Panc1 (cell line): ENCODE measurements at regions not wholly inside any gene's neighbourhood (a gene's known extent, or its start where the extent isn't known, plus 50 kb on each side); places are given as distances from the start of the nearest gene placed in this dataset.

Source experiments
- ATAC-seq: fragments of 200-7000 bp; cut with Tn5 transposase; 2 replicates; pipeline ENCODE4 v1.9.1; 2020; ENCODE audit warnings: mild to moderate bottlenecking, moderate library complexity
- BruUV-seq: library from RNA; stranded (reverse); fragments of 400-500 nt; replicated peaks from 2 replicates; lab custom pipeline; 2021; lab: Mats Ljungman, UMichigan
- CTCF ChIA-PET: fragments of 300-600 bp; sonication (Branson Sonifier 250); formaldehyde crosslinking; loops from one replicate; lab custom pipeline; 2022; ENCODE audit warnings: antibody characterized with exemption; lab: Charles Lee
- POLR2A ChIA-PET: fragments of 300-600 bp; sonication (Branson Sonifier 250); formaldehyde crosslinking; loops from one replicate; lab custom pipeline; 2022; ENCODE audit warnings: antibody characterized with exemption; lab: Charles Lee
- DNase-seq: peaks from one replicate; pipeline ENCODE4 v3.0.0-alpha.2; 2010; ENCODE audit warnings: low read depth, low spot score
- H3K27ac ChIP-seq: 2 replicates; pipeline ENCODE4 v1.5.1; 2011; ENCODE audit warnings: mild to moderate bottlenecking, low read length, inconsistent platforms
- H3K27me3 ChIP-seq: fragments of 200-500 bp; sonication (Bioruptor generic); 2 replicates; pipeline ENCODE4 v1.6.0; 2014; ENCODE audit warnings: low read length, inconsistent platforms; ENCODE audit not compliant: control insufficient read depth, insufficient read depth
- H3K36me3 ChIP-seq: fragments of 200-500 bp; sonication (Bioruptor generic); 2 replicates; pipeline ENCODE4 v1.5.1; 2014; ENCODE audit warnings: inconsistent platforms, mild to moderate bottlenecking, low read length, moderate library complexity; ENCODE audit not compliant: control insufficient read depth, insufficient read depth
- H3K4me1 ChIP-seq: 2 replicates; pipeline ENCODE4 v1.5.1; 2011; ENCODE audit warnings: inconsistent platforms, mild to moderate bottlenecking, low read length, moderate library complexity; ENCODE audit not compliant: control insufficient read depth, insufficient read depth
- H3K4me3 ChIP-seq, 2 experiments: 2 replicates each; pipeline ENCODE4 v1.5.1; 2011 to 2012; ENCODE audit warnings: low read depth in 2 of 2, low read length in 2 of 2, mild to moderate bottlenecking in 2 of 2, inconsistent platforms in 1 of 2, moderate library complexity in 1 of 2
- H3K9me3 ChIP-seq: fragments of 200-500 bp; sonication (Bioruptor generic); 2 replicates; pipeline ENCODE4 v1.5.1; 2014; ENCODE audit warnings: low read depth, mild to moderate bottlenecking, inconsistent platforms, low read length, moderate library complexity; ENCODE audit not compliant: control insufficient read depth, insufficient read depth
- CTCF ChIP-seq: fragments of 450-650 bp; IDR thresholded peaks from 2 replicates; pipeline ENCODE4 v1.5.1; 2017; ENCODE audit warnings: mild to moderate bottlenecking
- POLR2AphosphoS5 ChIP-seq: IDR thresholded peaks from 2 replicates; pipeline ENCODE4 v1.6.1; 2012; ENCODE audit warnings: mild to moderate bottlenecking, low read depth, low read length, moderate library complexity
- REST ChIP-seq, 2 experiments: IDR thresholded peaks; 2 replicates each; pipeline ENCODE4 v1.6.1; 2011 to 2012; ENCODE audit warnings: low read depth in 2 of 2, control low read depth in 1 of 2, low read length in 1 of 2, mild to moderate bottlenecking in 1 of 2, moderate library complexity in 1 of 2; ENCODE audit not compliant: insufficient read depth in 1 of 2
- SIN3A ChIP-seq: IDR thresholded peaks from 2 replicates; pipeline ENCODE4 v1.6.1; 2012; ENCODE audit warnings: low read depth, mild to moderate bottlenecking, low read length, moderate library complexity, borderline replicate concordance; ENCODE audit not compliant: insufficient read depth
- TCF7L2 ChIP-seq: IDR thresholded peaks from 2 replicates; pipeline ENCODE4 v1.6.1; 2011; ENCODE audit warnings: mild to moderate bottlenecking, low read depth, low read length, inconsistent platforms
- in situ Hi-C: cut with HindIII; loops from 2 replicates; pipeline ENCODE4 v1.10.0; 2016; ENCODE audit warnings: low sequenced_read_pairs, low pct_unique_long_range_greater_than_20kb
- intact Hi-C: fragments of 100-400 bp; cut with micrococcal nuclease; formaldehyde crosslinking; loops from one replicate; pipeline ENCODE4 v1.10.0; 2022; ENCODE audit not compliant: unreplicated experiment

GRCh38 chr1:5645929-5646328 lies 346.3 kb downstream of the NPHP4 start:
- ChIA-PET CTCF (no interaction called here), POLR2A (no interaction called here)
- ATAC-seq = no peak
- Histone ChIP-seq H3K4me3 (no peak overlapping the region), H3K27me3 (no peaks in the 10 kb centered on the region), H3K27ac (no peak overlapping the region), H3K4me1 (no peaks in the 10 kb centered on the region), H3K36me3 (no peaks in the 10 kb centered on the region), H3K9me3 (no peaks in the 10 kb centered on the region)
- TF ChIP-seq POLR2AphosphoS5 (no peak), SIN3A (no peak), TCF7L2 (no peak), REST (IDR thresholded peaks at IDR 0.05; ENCODE audit: insufficient read depth in 1 of 2, low read depth in 2 of 2, low read length in 1 of 2) (no peak), CTCF (no peak)
- no TSS peak for BruUV-seq
- in situ Hi-C loops = no loop called here
- intact Hi-C loops = no loop called here
- no peak for DNase-seq

GRCh38 chr1:5645135-5645399 lies 347.2 kb downstream of the NPHP4 start:
- H3K27me3 ChIP-seq = no peaks in the 10 kb centered on the region
- CTCF ChIA-PET = no interaction called here
- H3K36me3 ChIP-seq = no peaks in the 10 kb centered on the region
- ATAC-seq (no peak), DNase-seq (no peak)
- BruUV-seq = no TSS peak
- POLR2A ChIA-PET = no interaction called here
- H3K9me3 ChIP-seq = no peaks in the 10 kb centered on the region
- in situ Hi-C loops (no loop called here), intact Hi-C loops (no loop called here)
- H3K4me3 ChIP-seq = no peak overlapping the region
- TF ChIP-seq CTCF (no peak), POLR2AphosphoS5 (no peak), REST (IDR thresholded peaks at IDR 0.05; ENCODE audit: insufficient read depth in 1 of 2, low read depth in 2 of 2, low read length in 1 of 2) (no peak)
- no peaks in the 10 kb centered on the region for H3K4me1 ChIP-seq
- H3K27ac ChIP-seq = no peak overlapping the region
